ENCODE measurements at regions not wholly inside any gene's neighbourhood (a gene's known extent, or its start where the extent isn't known, plus 50 kb on each side); places are given as distances from the start of the nearest gene placed in this dataset.

DNA sequence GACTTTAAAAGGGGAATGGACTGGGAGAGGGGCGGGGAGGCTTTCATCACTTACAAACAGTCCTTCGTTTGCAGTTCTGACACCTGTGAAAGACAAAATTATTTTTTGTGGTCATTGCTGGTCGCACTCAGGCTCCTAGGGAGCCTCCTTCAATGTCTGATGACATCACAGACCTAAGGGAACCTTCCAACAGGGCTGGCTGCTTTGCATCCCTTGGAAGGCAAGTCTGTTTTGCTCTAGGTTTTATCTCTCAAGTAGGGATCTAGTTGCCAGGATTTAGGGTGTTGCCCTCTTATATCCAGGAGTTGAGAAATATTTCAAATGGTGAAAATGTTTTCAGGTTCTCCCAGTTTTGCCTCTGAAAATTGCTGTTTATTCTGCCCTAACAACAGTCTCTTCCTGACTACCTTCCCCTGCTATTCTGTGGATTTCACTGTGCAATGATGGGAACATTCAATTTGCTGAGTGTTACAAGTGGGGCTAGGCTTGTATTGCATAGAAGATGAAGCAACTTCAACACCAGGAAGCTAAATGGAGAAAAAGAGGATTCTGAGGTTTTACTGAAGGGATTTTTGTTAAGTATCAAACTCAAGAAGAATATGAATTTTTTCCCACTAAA lies 75.9 kb upstream of the ARRDC4 start:
- DNase-seq (no peak), ATAC-seq (no peak)
- Mint-ChIP-seq H3K4me1 (no peaks in the 10 kb centered on the region), H3K4me3 (no peak overlapping the region), H3K27ac (no peak overlapping the region), H3K9me3 (peaks cover 0 to 5% of the 10 kb centered on the region in 2 donors), H3K27me3 (peaks cover 22% of the 10 kb centered on the region)

DNA sequence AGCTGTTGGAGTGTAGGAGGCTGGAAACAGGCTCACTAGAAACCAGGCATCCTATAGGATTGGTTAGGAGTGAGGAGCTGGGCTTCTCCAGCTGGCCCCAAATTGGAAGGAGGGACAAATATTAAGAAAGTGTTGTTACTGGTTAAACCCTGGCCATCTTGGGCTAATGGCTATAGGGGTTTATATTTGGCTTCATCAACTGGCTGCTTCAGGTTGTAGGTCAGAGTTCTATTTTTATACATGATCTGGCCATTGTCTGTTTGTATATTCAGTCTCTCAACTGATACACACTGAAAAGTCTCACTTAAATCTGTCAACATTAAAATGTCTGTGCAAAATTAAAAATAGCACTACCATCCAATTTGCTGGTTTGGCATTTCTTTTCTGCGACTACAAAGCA lies 70.2 kb upstream of the ARRDC4 start:
- Mint-ChIP-seq H3K9me3 (no peaks in the 10 kb centered on the region), H3K4me1 (no peaks in the 10 kb centered on the region), H3K27me3 (peaks cover 14% of the 10 kb centered on the region), H3K27ac (no peak overlapping the region), H3K4me3 (no peak overlapping the region)
- DNase-seq = no peak
- ATAC-seq = no peak

DNA sequence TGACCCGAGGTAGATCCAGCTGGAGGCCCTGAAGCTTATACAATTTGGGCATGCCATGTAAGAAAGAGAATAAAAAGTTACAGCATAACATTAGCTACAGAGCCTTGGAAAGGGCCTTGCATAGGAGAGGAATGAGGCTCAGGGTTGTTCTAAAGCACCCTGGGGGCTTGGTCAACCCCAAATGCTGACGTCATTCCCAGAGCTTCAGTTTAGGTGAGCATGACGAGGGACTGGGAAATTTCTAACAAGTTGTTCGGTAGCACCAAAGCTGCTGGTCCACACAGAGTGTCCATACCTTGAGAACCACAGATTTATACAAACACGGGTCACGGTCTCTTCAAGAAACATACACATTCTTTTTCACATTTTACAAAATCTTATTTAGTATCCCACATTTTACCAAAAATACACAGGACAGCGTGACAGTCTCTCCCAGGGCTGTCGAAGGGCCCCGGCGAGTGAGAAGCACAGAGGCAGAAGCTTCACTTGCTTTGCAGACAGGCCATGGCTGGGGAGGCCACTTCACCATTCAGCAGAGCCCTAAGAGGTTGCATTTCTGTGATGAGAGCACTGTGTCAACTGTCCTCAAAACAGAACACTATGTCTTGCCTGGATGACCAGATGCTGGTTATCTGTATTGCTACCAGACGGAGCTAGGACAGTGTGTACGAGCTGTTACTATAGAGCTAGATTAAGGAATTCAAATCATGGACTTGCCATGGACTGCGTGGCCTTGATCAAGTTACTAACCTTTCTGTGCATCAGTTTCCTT lies 68.2 kb upstream of the ARRDC4 start:
- H3K9me3 Mint-ChIP-seq = no peaks in the 10 kb centered on the region
- no peaks in the 10 kb centered on the region for H3K4me1 Mint-ChIP-seq
- ATAC-seq = no peak

DNA sequence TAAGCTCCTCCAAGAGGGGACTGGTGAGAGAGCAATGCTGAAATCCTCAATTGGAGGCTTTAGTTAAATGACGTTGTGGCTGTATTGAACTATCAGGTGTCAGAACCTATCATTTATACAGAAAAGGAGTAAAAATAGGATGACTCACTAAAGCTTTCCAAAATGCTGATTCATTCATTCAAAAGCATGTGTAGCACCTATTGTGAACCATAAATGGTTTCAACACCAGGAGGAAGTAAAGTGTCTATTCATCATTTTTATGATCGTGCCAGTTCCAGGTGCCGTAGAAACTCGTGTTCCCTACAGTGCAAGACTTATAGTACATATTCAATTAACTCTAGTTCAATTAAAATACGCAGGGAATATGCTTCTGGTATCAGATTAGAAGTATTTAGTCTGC lies 66.5 kb upstream of the ARRDC4 start:
- DNase-seq (no peak), ATAC-seq (no peak)
- Mint-ChIP-seq H3K27ac (no peak overlapping the region), H3K9me3 (no peaks in the 10 kb centered on the region), H3K4me1 (no peaks in the 10 kb centered on the region), H3K4me3 (no peak overlapping the region), H3K27me3 (peaks cover 5% of the 10 kb centered on the region)

More for the DNA sequence above, 68.2 kb upstream of the ARRDC4 start:
- Mint-ChIP-seq H3K4me3 (no peak overlapping the region), H3K27ac (no peak overlapping the region), H3K27me3 (peaks cover 14% of the 10 kb centered on the region)
- no peak for DNase-seq

DNA sequence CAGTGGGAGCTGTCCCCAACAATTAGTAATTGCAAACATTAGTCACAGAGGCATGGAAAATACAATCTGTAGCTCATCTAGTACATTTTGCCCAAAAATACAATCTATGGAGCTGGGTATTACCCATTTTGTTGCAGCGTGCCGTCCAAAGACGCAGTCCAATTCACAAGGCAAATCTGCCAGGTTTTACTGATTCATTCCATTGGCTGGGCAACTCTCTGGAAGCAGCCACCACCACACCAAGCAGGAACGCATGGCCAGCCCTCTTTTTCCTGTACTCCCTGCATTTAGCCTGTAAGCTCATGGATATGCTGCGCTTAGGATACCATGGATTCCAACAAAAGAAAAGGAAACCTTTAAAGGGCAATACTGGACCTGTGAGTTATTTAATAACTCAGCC lies 60.5 kb upstream of the ARRDC4 start:
- Mint-ChIP-seq H3K4me3 (no peak overlapping the region), H3K27me3 (peaks cover 43% of the 10 kb centered on the region), H3K27ac (no peak overlapping the region), H3K4me1 (no peaks in the 10 kb centered on the region), H3K9me3 (no peaks in the 10 kb centered on the region)
- no peak for DNase-seq
- no peak for ATAC-seq

DNA sequence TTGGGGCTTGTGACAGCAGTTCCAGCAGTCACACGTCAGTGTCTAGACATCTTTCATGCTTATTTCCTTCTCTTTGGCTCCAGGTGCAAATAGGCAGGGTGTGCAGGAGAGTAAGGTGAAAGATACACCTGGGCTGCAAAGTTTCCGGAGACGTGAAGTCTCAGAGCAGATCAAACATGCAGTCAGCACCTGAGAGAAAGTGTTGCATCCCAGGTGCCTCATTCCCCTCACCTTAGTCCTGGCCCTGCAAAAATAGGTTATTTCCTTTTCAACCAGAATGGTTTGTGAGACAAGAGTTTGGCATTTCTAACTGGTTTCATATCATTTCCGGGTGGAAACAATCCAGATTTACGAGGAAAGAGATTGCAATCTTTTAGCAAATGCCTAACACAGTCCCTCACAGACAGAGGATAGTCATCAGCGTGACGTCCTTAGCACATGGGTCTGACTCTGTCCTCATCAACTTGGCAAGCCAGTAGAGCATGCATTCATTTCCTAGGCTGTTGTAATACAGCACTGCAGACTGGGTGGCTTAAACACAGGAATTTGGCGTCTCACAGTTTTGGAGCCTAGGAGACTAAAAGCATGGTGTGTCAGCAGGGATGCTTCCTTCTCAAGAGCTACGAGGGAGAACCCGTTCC lies 58.2 kb upstream of the ARRDC4 start:
- Mint-ChIP-seq H3K9me3 (no peaks in the 10 kb centered on the region), H3K4me1 (no peaks in the 10 kb centered on the region), H3K4me3 (no peak overlapping the region), H3K27me3 (peaks cover 63% of the 10 kb centered on the region), H3K27ac (no peak overlapping the region)
- DNase-seq = no peak
- ATAC-seq = no peak

DNA sequence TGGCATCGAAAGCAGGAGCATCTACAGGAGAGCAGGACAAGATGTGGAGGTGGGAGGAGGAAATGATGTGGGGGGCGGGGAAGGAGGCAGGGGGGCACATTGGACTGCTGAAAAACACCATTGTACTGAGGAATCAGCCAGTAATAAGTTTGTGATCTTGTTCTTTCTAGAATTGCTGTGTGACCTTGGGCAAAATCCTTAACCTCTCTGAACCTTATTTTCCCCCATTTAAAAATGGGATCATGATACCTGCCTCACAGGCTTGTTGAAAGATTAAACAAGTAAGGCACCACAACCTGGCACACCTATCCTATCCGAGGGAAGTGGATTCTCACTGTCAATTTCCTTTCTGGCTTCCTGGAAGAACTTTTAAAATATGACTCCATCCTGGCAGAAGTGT lies 56.9 kb upstream of the ARRDC4 start:
- Mint-ChIP-seq H3K4me1 (no peaks in the 10 kb centered on the region), H3K9me3 (no peaks in the 10 kb centered on the region), H3K4me3 (peak overlapping the region in 1 of 2 donors; percentile 13), H3K27ac (no peak overlapping the region), H3K27me3 (peaks cover 63% of the 10 kb centered on the region)
- DNase-seq (no peak), ATAC-seq (no peak)

DNA sequence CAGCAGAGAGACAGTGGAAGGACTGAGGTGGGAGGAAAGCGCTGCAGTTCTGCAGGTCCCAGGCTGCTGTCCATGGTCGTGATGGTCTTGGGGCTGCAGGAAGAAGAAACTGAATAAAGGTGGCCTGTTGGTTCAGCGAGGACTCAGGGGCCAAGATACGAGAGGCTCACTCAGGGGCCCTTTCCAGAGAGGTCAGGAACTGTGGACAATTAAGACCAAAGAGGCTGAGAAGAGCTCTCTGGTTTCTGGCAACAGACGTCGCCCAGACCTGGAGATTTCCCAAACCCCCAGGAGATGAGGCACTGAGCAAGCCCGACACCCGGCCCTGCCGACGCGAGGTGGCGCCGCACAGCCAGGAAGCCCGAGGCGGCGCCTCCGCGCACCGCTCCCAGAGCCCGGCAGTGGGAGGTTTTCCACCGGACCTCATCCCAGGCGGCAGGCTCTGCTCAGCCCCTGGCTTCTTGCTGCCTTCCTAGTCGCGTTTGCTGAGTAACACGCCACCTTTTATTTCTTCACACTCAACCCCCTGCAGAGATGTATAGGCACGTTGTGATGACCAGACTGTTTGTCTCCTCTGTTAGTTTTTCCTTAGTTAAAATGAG lies 56.4 kb upstream of the ARRDC4 start:
- ATAC-seq = peak; percentile 61
- H3K9me3 Mint-ChIP-seq = no peaks in the 10 kb centered on the region
- H3K4me1 Mint-ChIP-seq = no peaks in the 10 kb centered on the region
- peaks cover 63% of the 10 kb centered on the region for H3K27me3 Mint-ChIP-seq
- H3K4me3 Mint-ChIP-seq = peak overlapping the region in 1 of 2 donors; percentile 13
- no peak overlapping the region for H3K27ac Mint-ChIP-seq
- peak; percentile 6 to 13 for DNase-seq

DNA sequence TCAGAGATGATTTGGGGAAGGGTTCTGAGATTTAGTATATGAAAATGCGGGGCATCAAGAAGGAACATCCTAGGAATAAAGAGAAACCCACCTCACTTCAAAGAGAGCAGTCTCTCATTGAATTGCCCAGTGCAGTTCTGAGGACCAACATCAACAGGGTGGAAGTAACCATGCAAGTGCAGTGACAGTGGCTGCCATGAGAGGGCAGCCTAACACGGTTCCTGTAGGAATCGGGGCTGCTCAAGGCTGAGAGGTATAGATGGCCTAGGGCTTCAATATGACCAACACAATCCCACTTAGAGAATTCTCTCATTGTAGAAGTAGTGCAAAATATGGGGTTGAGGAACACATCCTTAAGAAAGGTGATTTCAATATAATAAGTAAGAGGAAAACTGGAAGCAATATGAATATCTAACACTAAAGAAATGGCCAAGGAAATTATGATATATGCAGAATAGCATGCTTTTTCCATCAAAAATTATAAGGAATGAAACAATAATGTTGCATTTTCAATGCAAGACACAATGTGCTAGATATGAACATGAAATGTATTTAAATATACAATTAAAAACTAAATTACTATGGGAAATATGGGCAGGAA lies 51.1 kb upstream of the ARRDC4 start:
- Mint-ChIP-seq H3K27me3 (peaks cover 48% of the 10 kb centered on the region), H3K4me1 (no peaks in the 10 kb centered on the region), H3K27ac (no peak overlapping the region), H3K4me3 (no peak overlapping the region), H3K9me3 (no peaks in the 10 kb centered on the region)
- ATAC-seq = peak; percentile 83
- peak; percentile 53 to 56 for DNase-seq
